GM18951 (cell line): ENCODE measurements at regions not wholly inside any gene's neighbourhood (a gene's known extent, or its start where the extent isn't known, plus 50 kb on each side); places are given as distances from the start of the nearest gene placed in this dataset.

ENCODE experiments used
- POLR2A ChIP-seq: IDR thresholded peaks from 4 replicates; pipeline ENCODE4 v1.6.1; 2011; ENCODE audit warnings: mild to moderate bottlenecking; ENCODE audit not compliant: insufficient read length, insufficient read depth; ENCODE audit errors: extremely low read depth
- in situ Hi-C: fragments of 300-500 bp; cut with MboI; formaldehyde crosslinking; loops from one replicate; pipeline ENCODE4 v1.12.0; 2022; ENCODE audit warnings: low sequenced_read_pairs, mixed read lengths, inconsistent platforms; ENCODE audit not compliant: unreplicated experiment

GRCh38 chr7:67377939-67378862 lies 381.6 kb downstream of the TYW1 start:
- TF ChIP-seq POLR2A = no peak
- in situ Hi-C loops = no loop called here

- in situ Hi-C loops = no loop called here
- TF ChIP-seq POLR2A = no peak
Observed at GRCh38 chr7:67380326-67380725, 383.7 kb downstream of the TYW1 start.

GRCh38 chr7:67380858-67381257 lies 384.2 kb downstream of the TYW1 start:
- TF ChIP-seq POLR2A = no peak
- in situ Hi-C loops = no loop called here

- TF ChIP-seq POLR2A = no peak
- in situ Hi-C loops = no loop called here
Observed at GRCh38 chr7:67387851-67388250, 391.2 kb downstream of the TYW1 start.

- no peak for TF ChIP-seq POLR2A
- in situ Hi-C loops = no loop called here
Observed at GRCh38 chr7:67391168-67391567, 394.5 kb downstream of the TYW1 start.

GRCh38 chr7:67392596-67393438 lies 396.2 kb downstream of the TYW1 start:
- in situ Hi-C loops = no loop called here
- TF ChIP-seq POLR2A = no peak

- in situ Hi-C loops = no loop called here
Observed at GRCh38 chr7:67393903-67394302, 397.3 kb downstream of the TYW1 start.

GRCh38 chr7:67398916-67399315 lies 402.3 kb downstream of the TYW1 start:
- no peak for TF ChIP-seq POLR2A
- in situ Hi-C loops = no loop called here

More at GRCh38 chr7:67393903-67394302, 397.3 kb downstream of the TYW1 start:
- TF ChIP-seq POLR2A = no peak

GRCh38 chr7:67401492-67401891 lies 404.9 kb downstream of the TYW1 start:
- TF ChIP-seq POLR2A = no peak

GRCh38 chr7:67402280-67402679 lies 405.6 kb downstream of the TYW1 start:
- no peak for TF ChIP-seq POLR2A
- in situ Hi-C loops = no loop called here

More at GRCh38 chr7:67401492-67401891, 404.9 kb downstream of the TYW1 start:
- in situ Hi-C loops = no loop called here

- in situ Hi-C loops = no loop called here
- TF ChIP-seq POLR2A = no peak
Observed at GRCh38 chr7:67406976-67407375, 410.3 kb downstream of the TYW1 start.

GRCh38 chr7:67407392-67408071 lies 410.9 kb downstream of the TYW1 start:
- in situ Hi-C loops = no loop called here
- TF ChIP-seq POLR2A = no peak

GRCh38 chr7:67408109-67408508 lies 411.5 kb downstream of the TYW1 start:
- no peak for TF ChIP-seq POLR2A
- in situ Hi-C loops = no loop called here

GRCh38 chr7:67413670-67414069 lies 417.0 kb downstream of the TYW1 start:
- in situ Hi-C loops = no loop called here
- TF ChIP-seq POLR2A = no peak
